Large intestine (tissue), 3 donors: ENCODE measurements at regions not wholly inside any gene's neighbourhood (a gene's known extent, or its start where the extent isn't known, plus 50 kb on each side); places are given as distances from the start of the nearest gene placed in this dataset.

ENCODE experiments used
- DNase-seq, 2 donors: peaks; one replicate each; pipeline versions ENCODE4 v3.0.0 to v3.0.0-alpha.2; 2013
- H3K27ac ChIP-seq: one replicate; pipeline ENCODE4 v1.5.1; 2013; ENCODE audit warnings: low read length
- H3K27me3 ChIP-seq: 2 replicates; pipeline ENCODE4 v1.6.1; 2013; ENCODE audit warnings: low read length; ENCODE audit not compliant: control insufficient read depth, insufficient read depth
- H3K36me3 ChIP-seq: 2 replicates; pipeline ENCODE4 v1.6.1; 2013; ENCODE audit warnings: low read length; ENCODE audit not compliant: control insufficient read depth, insufficient read depth
- H3K4me1 ChIP-seq: one replicate; pipeline ENCODE4 v1.6.1; 2013; ENCODE audit warnings: low read length; ENCODE audit not compliant: control insufficient read depth, insufficient read depth
- H3K4me3 ChIP-seq: one replicate; pipeline ENCODE4 v1.5.1; 2013; ENCODE audit warnings: low read length
- H3K9me3 ChIP-seq: one replicate; pipeline ENCODE4 v1.6.1; 2013; ENCODE audit warnings: mild to moderate bottlenecking, low read depth, low read length, moderate library complexity; ENCODE audit not compliant: control insufficient read depth
- WGBS: methylation state at CpG from one replicate; pipeline ENCODE4 v1.1.5; 2013; ENCODE audit warnings: low lambda C conversion rate; ENCODE audit not compliant: insufficient coverage; 5-methylcytosine and 5-hydroxymethylcytosine counted together

DNA sequence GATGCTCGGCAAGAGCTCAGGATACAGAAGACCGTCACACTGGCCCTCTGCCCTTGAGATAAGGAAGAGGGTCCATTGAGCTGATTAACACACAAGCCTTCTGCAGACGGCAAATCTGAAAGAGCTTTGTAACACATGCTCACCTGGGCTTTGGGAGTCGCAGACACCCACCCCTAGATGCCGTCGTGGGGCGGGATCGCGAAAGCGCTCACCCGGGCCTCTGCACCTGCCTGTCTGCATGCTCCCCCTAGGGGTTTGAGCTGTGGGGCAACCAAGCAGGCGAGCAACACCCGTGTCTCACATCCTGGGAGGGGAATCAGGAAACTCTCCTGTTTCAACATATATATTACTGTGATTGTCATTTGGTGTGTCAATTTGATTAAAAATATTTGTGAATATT is 99.8 kb upstream of the KCNH7 start:
- H3K4me1 ChIP-seq: no peaks in the 10 kb centered on the region
- H3K4me3 ChIP-seq: no peak overlapping the region
- no CpG with 5 or more reads among the region's 13 CpGs for WGBS
- peaks cover 7% of the 10 kb centered on the region for H3K9me3 ChIP-seq
- no peak overlapping the region for H3K27ac ChIP-seq
- no peak for DNase-seq
- H3K36me3 ChIP-seq: no peaks in the 10 kb centered on the region
- no peaks in the 10 kb centered on the region for H3K27me3 ChIP-seq

DNA sequence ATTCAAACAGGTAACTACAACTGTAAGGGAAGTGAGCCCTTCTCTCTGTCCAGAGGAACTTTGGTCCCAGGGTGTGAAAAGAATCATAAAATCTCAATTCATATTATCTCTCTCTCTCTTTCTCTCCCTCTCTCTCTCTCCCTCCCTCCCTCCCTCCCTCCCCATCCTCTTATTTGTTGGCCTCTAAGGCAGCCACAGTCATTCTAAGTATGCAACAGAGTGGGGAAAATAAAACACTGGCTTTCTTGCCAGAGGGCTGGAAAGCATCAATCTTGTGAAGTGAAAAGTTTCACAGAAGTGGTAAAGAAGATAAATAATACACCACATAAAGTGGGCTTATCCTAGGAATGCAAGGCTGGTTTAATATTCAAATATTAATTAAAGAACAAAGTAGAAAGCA is 95.6 kb upstream of the KCNH7 start:
- Histone ChIP-seq H3K27ac (no peak overlapping the region), H3K27me3 (no peaks in the 10 kb centered on the region), H3K36me3 (no peaks in the 10 kb centered on the region), H3K9me3 (peaks cover 5% of the 10 kb centered on the region), H3K4me1 (no peaks in the 10 kb centered on the region), H3K4me3 (no peak overlapping the region)
- DNase-seq: no peak

DNA sequence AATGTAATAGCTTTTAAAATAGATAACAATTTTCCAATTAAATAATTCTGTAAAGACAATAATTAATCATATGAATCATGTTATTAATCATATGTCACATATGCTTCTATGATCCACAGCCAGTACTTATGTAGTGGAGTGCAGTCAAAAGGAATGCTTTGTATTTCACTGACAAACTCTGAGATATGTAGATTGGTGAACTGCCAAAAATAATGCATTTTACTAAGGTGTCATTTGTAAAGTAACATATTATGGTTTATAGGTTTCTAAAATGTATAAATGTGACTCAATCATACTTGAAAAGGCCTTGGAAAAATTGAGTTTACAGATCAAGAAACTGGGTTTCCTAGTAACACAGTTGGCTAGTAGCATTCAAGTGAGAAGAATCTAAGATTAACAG is 93.8 kb upstream of the KCNH7 start:
- H3K27me3 ChIP-seq: no peaks in the 10 kb centered on the region
- no peak overlapping the region for H3K27ac ChIP-seq
- no peaks in the 10 kb centered on the region for H3K9me3 ChIP-seq
- no peak for DNase-seq
- no peak overlapping the region for H3K4me3 ChIP-seq
- no peaks in the 10 kb centered on the region for H3K4me1 ChIP-seq
- no peaks in the 10 kb centered on the region for H3K36me3 ChIP-seq

DNA sequence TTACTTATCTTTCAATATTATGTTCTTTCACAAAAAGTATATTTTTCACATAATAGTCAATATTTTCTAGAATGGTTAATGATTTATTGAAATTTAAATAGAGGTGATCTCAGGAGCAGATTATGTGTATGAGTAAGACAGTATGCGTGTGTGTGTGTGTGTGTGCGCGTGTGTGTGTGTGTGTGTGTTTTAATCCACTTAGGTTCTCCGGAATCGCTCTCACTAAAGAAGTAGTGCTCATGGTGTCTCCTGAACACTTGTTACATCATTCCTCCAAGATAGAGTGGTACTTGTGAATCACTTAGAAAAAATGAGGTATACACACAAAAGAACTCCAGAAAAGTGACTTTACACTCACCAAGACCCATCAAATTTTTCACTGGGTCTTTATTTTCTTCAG is 91.0 kb upstream of the KCNH7 start:
- no peak for DNase-seq
- no peaks in the 10 kb centered on the region for H3K4me1 ChIP-seq
- no peaks in the 10 kb centered on the region for H3K27me3 ChIP-seq
- no peak overlapping the region for H3K27ac ChIP-seq
- no peaks in the 10 kb centered on the region for H3K9me3 ChIP-seq
- H3K36me3 ChIP-seq: no peaks in the 10 kb centered on the region
- no peak overlapping the region for H3K4me3 ChIP-seq
- WGBS: 80% methylated on average over 1 of the region's 5 CpGs

DNA sequence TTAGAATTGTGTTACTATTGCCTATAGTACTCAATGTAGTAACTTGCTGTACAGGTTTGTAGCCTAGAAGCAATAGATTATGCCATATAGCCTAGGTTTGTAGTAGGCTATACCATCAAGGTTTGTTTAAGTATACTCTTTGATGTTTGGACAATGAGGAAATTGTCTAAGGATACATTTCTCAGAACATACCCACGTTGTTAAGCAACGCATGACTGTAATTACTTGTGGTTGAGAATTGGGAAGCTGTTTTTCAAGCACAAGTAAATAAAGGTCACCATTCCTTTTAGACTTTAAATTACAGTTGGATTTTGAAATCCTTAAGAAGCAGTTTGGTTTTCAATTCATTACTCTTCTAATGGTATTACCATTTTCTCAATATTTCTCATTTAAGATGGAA is 89.8 kb upstream of the KCNH7 start:
- Histone ChIP-seq H3K4me3 (no peak overlapping the region), H3K9me3 (no peaks in the 10 kb centered on the region), H3K27me3 (no peaks in the 10 kb centered on the region), H3K4me1 (no peaks in the 10 kb centered on the region), H3K27ac (no peak overlapping the region), H3K36me3 (no peaks in the 10 kb centered on the region)
- DNase-seq: no peak
- no CpG with 5 or more reads among the region's 2 CpGs for WGBS

DNA sequence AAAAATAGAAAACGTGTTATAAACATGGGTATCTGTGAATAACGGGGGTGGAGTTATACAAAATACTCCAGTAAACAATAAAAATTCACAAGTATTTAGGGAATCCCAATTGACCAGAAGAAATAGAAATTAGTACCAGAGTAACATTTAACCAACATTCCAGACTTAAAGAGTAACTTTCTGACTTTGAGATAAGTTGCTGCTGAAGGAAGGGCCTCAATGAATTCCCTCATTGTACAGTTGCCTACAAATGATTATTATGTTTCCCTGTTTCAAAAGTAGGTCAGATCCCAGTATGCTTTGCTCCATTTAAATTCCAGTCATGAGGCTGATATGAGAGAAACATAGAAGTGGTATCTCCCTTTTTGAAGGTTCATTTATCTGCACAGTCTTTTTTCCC is 88.3 kb upstream of the KCNH7 start:
- no peak overlapping the region for H3K27ac ChIP-seq
- no peak for DNase-seq
- WGBS: 100% methylated on average over 2 of the region's 2 CpGs
- H3K36me3 ChIP-seq: no peaks in the 10 kb centered on the region
- no peaks in the 10 kb centered on the region for H3K27me3 ChIP-seq
- no peak overlapping the region for H3K4me3 ChIP-seq
- no peaks in the 10 kb centered on the region for H3K9me3 ChIP-seq
- H3K4me1 ChIP-seq: no peaks in the 10 kb centered on the region

DNA sequence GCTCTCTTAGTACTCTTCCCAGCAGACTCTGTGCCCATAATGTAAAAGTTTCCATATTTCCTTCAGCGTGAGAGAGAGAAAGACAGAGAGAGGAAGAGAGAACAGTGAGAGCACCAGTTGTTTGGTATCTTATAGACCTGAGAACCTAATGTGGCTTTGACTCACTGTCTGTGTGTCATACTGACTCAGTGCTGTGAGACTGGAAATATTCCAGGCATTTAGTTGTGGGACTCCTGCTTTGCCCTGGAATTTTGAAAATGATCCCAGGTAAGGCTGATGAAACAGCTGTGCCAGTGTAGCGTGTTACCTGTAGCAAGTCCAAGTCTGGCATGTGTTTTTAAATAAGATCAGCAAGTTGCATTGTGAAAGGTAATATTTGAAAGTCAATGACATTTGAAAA is 87.9 kb upstream of the KCNH7 start:
- H3K27me3 ChIP-seq: no peaks in the 10 kb centered on the region
- no peaks in the 10 kb centered on the region for H3K4me1 ChIP-seq
- no peaks in the 10 kb centered on the region for H3K36me3 ChIP-seq
- H3K27ac ChIP-seq: no peak overlapping the region
- no peak for DNase-seq
- H3K4me3 ChIP-seq: no peak overlapping the region
- no CpG with 5 or more reads among the region's 2 CpGs for WGBS
- H3K9me3 ChIP-seq: no peaks in the 10 kb centered on the region

DNA sequence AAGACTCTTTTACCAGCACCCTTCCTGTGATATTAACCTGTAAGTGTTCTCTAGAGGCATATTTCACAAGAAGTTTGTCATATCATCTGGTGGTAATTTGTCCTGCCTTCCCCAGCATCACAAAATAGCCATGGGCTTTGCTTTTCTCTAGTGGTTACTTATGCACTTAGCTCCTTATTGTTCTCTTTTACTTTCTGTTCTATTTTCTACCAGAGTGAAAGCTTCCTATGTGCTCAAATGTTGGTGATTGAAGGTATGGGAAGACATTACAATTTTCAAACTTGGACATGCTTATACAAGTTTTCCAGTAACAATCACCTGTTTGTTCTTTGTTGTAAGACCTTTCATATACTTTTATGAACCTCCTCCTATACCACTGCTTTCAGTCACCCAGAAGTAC is 87.0 kb upstream of the KCNH7 start:
- DNase-seq: no peak
- Histone ChIP-seq H3K27me3 (no peaks in the 10 kb centered on the region), H3K4me3 (no peak overlapping the region), H3K36me3 (no peaks in the 10 kb centered on the region), H3K9me3 (no peaks in the 10 kb centered on the region), H3K27ac (no peak overlapping the region), H3K4me1 (no peaks in the 10 kb centered on the region)

DNA sequence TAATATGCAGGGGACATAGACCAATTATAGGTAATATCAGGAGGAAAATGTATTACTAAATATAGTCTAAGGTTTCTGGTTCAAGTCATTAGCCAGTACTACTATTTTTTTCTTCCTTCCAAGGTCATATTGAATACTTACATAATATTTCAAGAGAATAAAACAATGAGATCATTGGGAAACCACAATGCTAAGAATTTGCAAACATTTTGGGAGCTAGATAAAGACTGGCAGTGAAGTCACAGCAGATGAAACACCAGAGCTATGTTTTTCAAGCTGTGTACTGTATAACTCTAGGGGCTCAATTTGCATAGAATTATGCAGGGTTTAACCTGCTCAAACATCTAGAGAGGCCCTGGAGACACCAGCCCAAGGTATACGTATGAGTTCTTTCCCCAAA is 80.5 kb upstream of the KCNH7 start:
- H3K27me3 ChIP-seq: no peaks in the 10 kb centered on the region

DNA sequence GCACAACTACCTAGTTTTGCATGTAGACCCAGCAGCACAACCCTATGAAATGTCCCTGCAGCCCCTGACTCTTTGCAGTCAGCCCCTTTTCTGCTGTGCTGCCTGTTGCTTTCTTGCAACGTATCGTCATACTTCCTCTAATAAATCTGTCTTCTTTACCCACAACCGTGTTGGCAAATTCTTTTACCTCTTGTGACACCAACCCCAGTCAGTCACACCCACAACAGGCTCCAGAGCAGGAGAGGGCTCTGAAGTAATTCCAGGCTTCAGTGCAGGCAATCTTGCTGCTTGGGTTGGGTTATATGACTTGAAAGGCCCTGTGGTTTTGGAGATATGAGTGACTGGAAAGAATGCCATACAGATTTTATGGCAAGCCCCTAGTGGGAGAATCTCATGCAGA is 79.1 kb upstream of the KCNH7 start:
- DNase-seq: no peak
- Histone ChIP-seq H3K4me1 (no peaks in the 10 kb centered on the region), H3K36me3 (no peaks in the 10 kb centered on the region), H3K4me3 (no peak overlapping the region), H3K27ac (no peak overlapping the region), H3K27me3 (no peaks in the 10 kb centered on the region), H3K9me3 (no peaks in the 10 kb centered on the region)
- WGBS: no CpG with 5 or more reads among the region's 3 CpGs

More for the DNA sequence above, 80.5 kb upstream of the KCNH7 start:
- Histone ChIP-seq H3K27ac (no peak overlapping the region), H3K9me3 (no peaks in the 10 kb centered on the region), H3K4me3 (no peak overlapping the region), H3K4me1 (no peaks in the 10 kb centered on the region), H3K36me3 (no peaks in the 10 kb centered on the region)
- DNase-seq: no peak
- no CpG with 5 or more reads among the region's 1 CpG for WGBS

DNA sequence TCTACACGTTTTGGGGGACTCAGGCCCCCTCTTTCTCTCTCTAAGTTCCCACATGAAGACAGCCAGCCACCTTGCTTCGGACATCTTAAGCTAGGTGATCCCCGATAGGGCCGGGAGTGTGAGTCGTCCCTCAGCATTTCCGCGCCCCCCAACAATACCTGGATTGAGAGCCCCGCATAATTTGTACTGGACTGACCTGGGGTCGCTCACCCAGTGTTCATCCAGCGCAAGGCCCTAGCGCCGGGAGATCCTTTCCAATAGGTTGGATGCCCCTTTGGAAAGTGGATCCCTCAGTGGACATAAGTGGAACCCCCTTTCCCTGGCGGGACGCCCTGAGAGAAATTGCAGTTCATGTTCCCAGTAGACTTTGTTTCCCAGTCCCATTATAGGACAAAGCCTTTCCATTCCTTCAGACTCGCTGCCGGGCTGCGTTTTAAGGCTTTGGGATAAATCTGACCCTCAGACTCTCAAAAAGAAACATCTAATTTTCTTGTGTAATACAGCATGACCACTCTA is 77.8 kb upstream of the KCNH7 start:
- WGBS: no CpG with 5 or more reads among the region's 17 CpGs
- no peak for DNase-seq

More for the DNA sequence above, 77.8 kb upstream of the KCNH7 start:
- Histone ChIP-seq H3K4me1 (no peaks in the 10 kb centered on the region), H3K36me3 (no peaks in the 10 kb centered on the region), H3K4me3 (no peak overlapping the region), H3K27me3 (no peaks in the 10 kb centered on the region), H3K27ac (no peak overlapping the region), H3K9me3 (no peaks in the 10 kb centered on the region)
